IPS-NIHi11 (cell line): ENCODE measurements at regions not wholly inside any gene's neighbourhood (a gene's known extent, or its start where the extent isn't known, plus 50 kb on each side); places are given as distances from the start of the nearest gene placed in this dataset.
A peak's percentile ranks its signal among the peaks of the same experiment; 100 is the strongest.
"Not testable (repeated sequence)": the region's sequence is repeated elsewhere in the genome, so short reads cannot be mapped to it uniquely, and the experiment has no call there.

ENCODE experiments used
- DNase-seq: peaks from one replicate; pipeline ENCODE4 v3.0.0; 2012; ENCODE audit warnings: mixed read lengths, low spot score

DNA sequence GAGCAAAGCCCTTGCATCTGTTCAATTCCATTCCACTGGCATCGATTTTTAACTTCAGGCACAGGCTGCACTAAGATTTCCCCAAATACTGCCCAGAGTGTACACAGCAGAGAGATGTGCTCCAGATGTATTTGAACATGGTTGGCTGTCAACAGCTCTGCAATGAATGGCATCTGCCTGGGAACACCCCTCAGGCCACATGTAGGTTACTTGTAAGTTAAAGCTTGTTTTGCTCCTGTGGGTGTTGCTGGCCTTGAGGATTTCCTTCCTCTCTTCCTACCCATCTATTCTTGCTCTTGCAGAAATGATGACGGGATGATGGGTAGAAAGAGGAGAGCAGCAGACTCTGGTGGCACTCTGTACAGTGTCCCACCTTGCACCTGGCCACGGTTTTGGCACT lies 69.3 kb upstream of the HELT start:
- no peak for DNase-seq

GRCh38 chr4:184950117-184950830 lies 68.0 kb upstream of the HELT start:
- no peak for DNase-seq

DNA sequence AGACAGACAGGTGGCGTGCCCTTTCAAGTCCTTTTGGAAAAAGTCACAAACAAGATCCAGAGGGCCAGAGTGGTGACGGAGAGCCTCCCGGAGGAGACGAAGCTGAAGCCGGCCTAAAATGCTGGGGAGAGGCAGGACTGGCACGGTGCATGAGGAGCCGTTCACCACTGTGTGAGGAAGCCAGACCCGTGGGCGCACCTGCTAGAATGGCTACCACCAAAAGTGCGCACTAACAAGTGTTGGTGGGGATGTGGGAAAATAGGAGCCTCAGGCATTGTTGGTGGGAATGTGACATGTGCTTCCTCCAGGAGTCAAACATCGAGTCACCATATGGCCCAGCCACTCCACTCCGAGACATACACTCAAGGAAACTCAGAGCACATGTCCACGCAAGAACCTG lies 67.4 kb upstream of the HELT start:
- DNase-seq, result no peak

GRCh38 chr4:184951668-184952160 lies 66.6 kb upstream of the HELT start:
- DNase-seq, result no peak

DNA sequence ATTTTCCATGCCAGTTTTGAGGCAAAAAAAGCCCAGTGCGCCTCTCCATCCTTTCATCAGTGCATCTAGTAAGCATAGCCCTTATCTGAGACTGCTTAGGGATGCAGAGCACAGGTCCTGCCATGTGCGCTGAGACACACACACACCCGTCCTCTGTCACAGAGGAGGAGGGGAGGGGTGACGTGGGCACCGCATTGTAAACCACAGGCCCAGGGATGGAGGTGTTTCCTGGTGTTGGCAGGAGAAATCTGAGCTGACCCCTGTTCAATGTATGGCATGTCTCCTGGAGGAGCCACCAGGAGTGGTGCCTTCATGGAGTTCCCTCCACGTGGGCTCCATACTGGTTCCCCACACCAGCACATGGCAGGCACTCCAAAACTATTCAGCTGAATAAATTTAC lies 65.8 kb upstream of the HELT start:
- no peak for DNase-seq

DNA sequence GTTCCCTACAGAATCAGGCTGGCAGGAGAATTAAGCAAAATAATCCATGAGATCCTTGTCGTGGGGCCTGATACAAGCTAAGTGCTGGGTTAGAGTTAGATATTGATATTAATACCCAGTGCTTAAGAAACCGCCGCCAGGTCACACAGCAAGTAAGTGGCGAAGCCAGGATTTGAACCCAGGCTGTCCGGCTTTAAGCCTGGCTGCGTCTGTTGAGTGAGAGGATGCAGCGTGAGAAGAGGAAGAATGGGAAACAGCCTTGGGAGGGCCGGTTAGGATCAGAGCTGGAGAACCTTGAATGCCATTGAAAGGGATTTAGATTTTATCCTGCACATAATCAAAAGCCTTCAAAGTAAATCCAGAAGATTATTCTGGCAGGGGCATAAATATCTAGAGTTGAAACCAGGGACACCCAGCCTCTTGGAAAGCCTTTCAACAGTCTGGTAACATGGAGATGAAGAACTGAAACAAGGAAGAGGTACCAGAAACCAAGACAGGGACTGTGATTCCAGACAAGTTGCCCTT lies 64.8 kb upstream of the HELT start:
- no peak for DNase-seq

DNA sequence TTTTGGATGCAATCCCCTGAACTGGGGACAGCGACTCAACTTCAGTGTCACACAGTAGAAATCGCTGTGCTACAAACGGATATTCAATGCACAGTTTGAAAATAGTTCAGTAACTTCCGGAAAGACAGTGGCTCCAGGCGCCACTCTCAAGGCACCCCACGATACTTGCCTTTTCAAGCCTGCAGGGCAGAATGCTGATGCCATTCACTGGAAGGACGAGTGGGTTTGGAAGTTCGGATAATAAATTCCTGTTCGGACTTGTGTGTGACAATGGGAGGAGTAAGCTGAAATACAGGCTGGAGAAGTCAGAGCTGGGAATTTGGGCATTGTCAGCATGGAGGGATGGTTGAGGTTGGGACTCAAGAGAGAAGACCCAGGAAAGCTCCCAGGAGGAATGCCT lies 64.3 kb upstream of the HELT start:
- no peak for DNase-seq

- no peak for DNase-seq
Observed at GRCh38 chr4:184954482-184954881, 63.8 kb upstream of the HELT start.

- no peak for DNase-seq
Observed at GRCh38 chr4:184955116-184955515, 63.2 kb upstream of the HELT start.

DNA sequence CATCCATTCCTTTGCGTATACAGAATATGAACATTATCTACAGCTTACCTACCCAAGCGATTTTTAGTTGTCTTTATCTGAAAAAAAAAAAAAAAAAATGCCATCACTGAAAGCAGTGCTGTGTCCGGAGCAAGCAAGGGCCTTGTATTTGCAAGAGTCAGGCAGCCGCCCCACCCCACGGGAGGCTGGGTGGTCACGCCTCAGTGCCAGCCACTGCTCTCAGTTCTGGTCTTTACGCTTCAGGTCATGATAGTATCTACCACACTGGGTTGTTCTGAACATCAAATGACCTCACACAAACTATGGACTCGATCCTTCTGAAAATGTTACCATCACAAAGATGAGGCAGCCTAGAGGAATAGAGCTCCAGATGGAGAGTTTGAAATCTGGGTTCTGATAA lies 62.7 kb upstream of the HELT start:
- DNase-seq, result no peak

DNA sequence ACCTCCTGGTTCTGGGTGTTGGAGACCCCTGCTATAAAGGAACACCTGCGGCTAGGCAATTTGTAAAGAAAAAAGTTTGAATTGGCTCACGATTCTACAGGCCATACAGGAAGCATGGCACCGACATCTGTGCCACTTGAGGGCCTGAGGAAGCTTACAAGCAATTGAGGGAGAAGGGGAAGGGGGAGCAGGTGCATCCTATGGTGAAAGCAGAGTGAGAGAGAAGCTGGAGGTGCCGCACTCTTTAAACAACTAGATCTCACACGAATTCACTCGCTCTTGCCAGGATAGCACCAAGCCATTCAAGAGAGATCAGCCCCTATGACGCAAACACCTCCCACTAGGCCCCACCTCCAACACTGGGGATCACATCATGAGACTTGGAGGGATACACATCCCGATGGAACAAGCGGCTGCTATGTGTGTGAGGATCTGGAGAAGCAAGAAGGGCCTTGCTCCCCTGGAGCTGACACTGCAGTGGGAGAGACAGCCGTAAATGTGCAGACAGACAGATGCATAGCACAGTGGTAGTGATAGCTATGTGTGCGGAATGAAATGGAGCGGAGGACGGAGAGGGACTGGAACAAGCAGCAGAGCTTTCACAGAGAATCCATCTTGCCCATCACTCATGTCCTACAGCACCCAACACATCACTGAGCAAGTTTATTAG lies 60.7 kb upstream of the HELT start:
- no peak for DNase-seq

DNA sequence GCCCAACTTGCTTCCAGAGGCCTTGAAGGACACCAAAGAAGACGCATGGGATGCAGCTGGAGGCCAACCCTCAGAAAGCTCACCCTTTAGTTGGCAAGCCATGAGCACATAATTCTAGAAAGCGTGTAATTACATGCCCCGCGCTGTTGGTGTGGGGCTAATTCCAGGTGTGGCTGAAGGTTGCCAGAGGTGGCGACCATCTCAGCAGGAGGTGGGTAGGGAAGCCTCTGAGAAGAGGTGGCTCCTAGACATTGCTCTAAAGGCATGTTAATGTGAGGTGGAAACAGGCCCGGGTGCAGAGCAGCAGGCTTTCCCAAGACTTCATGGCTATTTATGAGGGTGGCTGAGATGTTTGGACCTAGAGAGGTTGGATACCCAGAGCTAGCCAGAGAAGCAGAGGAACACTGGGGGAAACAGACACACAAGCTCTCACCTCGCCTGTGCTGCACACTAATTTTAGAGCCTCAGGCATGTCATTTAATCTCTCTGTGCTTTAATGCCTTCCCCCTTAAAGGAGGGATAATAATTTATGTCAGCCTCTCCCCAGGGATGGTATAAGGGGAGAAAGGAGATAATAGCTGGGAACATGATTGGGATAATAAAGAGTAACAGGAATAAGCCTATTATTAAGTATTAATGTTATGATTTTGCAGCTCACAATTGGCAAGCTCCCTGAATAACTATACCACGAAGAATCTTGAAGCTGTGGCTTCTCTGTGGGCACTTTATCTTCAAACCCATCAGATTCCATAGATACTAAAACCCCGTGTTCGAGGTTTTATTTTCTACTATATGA lies 60.0 kb upstream of the HELT start:
- no peak for DNase-seq

- no peak for DNase-seq
Observed at GRCh38 chr4:184958923-184959210, 59.4 kb upstream of the HELT start.

GRCh38 chr4:184959309-184959708 lies 59.0 kb upstream of the HELT start:
- DNase-seq, result no peak

GRCh38 chr4:184959786-184960185 lies 58.5 kb upstream of the HELT start:
- no peak for DNase-seq

- DNase-seq, result no peak
Observed at GRCh38 chr4:184960505-184960971, 57.8 kb upstream of the HELT start.

GRCh38 chr4:184961660-184962059 lies 56.6 kb upstream of the HELT start:
- peak; percentile 70 for DNase-seq

DNA sequence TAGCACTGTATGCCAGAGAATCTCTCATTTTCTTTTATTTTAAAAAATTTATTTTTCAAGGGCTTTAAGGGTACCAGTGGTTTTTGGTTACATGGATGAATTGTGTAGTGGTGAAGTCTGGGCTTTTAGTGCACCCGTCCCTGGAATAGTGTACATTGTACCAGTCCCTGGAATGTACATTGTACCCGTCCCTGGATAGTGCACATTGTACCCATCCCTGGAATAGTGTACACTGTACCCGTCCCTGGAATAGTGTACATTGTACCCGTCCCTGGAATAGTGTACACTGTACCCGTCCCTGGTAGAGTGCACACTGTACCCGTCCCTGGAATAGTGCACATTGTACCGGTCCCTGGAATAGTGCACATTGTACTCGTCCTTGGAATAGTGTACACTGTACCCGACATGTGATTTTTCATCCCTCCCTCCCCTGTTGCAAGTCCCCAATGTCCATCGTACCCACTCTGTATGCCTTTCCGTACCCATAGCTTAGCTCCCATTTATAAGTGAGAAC lies 56.1 kb upstream of the HELT start:
- no peak for DNase-seq

- DNase-seq, result not testable (repeated sequence)
Observed at GRCh38 chr4:184965230-184966050, 52.9 kb upstream of the HELT start.

DNA sequence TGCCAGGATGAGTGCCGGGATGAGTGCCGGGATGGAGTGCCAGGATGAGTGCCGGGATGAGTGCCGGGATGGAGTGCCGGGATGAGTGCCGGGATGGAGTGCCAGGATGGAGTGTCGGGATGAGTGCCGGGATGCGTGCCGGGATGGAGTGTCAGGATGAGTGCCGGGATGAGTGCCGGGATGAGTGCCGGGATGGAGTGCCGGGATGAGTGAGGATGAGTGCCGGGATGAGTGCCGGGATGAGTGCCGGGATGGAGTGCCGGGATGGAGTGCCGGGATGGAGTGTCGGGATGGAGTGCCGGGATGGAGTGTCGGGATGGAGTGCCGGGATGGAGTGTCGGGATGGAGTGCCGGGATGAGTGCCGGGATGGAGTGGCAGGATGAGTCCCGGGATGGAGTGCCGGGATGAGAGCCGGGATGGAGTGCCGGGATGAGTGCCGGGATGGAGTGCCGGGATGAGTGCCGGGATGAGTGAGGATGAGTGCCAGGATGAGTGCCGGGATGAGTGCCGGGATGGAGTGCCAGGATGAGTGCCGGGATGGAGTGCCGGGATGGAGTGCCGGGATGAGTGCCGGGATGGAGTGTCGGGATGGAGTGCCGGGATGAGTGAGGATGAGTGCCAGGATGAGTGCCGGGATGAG lies 52.1 kb upstream of the HELT start:
- DNase-seq, result not testable (repeated sequence)

DNA sequence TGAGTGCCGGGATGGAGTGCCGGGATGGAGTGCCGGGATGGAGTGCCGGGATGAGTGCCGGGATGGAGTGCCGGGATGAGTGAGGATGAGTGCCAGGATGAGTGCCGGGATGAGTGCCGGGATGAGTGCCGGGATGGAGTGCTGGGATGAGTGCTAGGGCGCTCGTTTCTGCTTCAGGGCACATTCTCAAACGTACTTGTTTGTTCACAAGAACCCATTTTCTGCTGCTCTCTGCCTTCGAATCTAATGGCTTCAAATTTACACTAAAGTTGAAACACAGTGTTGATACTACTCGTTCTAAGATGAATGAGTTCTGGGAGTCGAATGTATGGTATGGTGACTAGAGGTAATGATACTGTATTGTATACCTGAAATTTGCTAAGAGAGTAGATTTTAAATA lies 50.6 kb upstream of the HELT start:
- DNase-seq, result not testable (repeated sequence)
